GM19324 (cell line): ENCODE measurements at regions not wholly inside any gene's neighbourhood (a gene's known extent, or its start where the extent isn't known, plus 50 kb on each side); places are given as distances from the start of the nearest gene placed in this dataset.

Experiments used
- ATAC-seq: cut with Tn5 transposase; IDR thresholded peaks from one replicate; pipeline ENCODE4 v1.9.1; 2021; ENCODE audit warnings: mild to moderate bottlenecking, moderate library complexity; ENCODE audit not compliant: unreplicated experiment, low FRiP score

DNA sequence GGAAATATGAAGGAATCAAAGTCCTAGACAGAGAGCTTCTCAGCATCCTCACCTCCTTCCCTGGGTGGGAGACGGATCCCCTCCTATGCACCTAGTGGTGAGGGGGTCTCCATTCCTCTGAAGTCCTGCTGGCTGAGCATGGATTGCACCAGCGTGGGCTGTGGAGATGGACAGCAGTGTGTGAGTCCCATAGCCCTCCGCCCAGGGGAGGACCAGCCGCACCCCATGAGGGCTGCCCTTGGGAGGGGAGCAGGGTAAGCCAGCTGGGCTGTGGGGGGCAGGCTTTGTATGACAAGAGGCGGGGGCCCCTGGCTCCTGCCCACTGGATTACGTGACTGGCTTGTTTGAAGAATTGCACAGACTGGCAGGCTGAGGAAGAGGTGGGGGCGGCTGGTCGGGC lies 768.2 kb downstream of the GALR1 start:
- ATAC-seq = no peak

- ATAC-seq = no peak
These were observed 771.5 kb downstream of the GALR1 start for GRCh38 chr18:78021196-78021595.

DNA sequence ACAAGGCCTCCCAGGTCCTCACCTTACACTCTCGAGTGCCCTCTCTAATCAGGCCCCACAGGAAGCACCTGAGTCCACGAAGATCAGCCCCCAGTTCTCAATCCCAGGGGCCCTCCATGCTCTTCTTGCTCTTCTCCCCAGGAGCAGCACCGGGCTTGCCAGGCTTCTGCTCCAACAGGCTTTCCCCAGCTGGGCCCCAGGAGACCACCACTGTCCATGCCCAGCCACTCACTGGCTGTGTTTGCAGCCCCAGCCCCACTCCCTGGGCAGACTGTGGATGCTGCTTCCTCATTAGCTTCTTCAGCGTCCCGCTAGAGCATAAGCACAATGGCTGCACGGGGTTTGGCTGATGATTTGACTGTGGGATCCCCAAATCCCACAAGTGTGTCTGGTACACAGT lies 781.9 kb downstream of the GALR1 start:
- no peak for ATAC-seq

DNA sequence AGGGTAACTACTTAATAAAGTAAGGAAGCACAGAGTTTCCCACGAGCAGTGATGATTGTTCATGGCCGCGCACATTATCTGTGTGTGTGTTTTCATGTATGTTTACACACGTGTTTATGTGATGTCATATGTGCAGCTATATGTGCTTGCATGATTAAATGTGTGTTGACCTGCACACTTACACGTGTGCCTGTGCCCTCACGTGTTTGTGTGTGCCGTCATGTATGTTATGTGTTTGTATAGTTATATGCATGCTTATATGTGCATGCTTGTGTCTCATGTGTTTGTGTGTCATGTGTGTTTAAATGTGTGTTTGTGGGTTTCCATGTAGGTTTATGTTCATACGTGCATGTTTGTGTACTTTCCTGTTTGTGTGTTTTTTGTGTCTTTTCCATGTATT lies 782.3 kb downstream of the GALR1 start:
- no peak for ATAC-seq

DNA sequence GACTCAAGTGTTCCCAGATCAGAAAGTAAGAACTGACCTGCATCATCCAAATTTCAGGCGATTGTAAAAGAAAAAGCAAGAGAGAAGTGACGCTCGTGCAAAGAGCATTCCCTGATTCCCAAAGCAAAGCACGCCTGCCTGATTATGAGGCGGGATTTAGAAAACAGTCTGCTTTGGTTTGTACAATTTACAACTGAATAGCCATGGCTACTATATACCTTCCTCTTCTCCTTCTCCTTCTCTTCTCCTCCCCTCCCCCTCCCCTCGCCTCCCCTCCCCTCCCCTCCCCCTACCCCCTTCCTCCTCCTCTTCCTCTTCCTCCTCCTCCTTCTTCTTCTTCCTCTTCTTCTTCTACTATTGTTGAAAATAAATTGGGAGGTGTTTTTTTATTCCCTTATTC lies 782.9 kb downstream of the GALR1 start:
- ATAC-seq = no peak

DNA sequence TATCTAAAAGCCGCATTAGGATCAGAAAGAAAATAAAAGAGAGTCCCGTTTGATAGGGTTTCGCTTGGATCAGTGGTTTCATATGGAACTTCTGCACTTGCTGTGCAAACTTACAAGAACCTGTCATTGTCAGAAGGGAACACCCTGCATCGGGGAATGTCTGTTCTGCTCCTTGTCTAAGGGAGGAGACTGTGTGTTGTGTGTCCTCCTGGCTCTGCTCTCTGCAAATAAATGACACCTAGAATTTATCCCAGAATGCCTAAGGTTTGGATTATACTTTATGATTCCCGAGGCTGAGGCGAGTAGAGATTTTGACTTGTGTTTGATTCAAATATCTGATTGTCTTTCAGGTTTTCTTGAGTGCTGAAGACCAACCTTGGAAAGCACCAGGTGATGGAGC lies 785.1 kb downstream of the GALR1 start:
- no peak for ATAC-seq

DNA sequence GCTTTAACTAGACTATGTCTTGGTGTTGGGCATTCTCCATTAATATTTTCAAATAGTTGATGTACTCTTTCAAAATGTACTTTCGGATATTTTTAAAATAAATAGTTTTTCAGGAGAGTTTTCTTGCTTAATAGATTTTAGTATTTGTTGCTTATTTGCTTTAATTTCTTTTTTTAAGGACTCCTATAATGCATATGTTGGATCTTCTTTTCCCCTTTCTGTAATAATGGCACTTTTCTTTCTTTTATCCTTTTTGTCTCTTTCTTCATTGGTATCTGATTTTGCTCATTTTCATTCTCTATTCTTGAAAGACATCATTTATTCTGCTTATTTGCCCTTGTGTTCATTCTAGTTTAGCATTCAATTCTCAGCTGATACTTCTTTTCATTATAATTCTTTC lies 791.6 kb downstream of the GALR1 start:
- no peak for ATAC-seq

DNA sequence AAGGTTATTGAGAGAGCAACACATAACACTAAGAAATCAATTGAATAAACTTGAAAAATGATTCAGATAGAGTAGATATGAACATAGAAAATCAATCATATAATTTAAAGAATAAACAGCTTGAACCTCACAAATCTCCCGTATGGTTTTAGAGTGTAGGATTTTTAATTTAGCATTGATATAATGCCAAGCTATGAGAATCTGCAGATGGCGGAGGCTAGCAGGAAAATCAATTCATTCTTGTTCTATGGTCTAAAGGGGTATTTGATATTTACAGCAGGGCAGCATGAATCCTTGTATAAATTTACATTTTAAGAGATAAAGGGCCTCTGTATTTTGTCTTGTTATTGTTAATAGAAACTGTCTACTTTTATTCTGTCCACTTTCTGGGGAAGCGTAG lies 797.0 kb downstream of the GALR1 start:
- ATAC-seq = no peak

DNA sequence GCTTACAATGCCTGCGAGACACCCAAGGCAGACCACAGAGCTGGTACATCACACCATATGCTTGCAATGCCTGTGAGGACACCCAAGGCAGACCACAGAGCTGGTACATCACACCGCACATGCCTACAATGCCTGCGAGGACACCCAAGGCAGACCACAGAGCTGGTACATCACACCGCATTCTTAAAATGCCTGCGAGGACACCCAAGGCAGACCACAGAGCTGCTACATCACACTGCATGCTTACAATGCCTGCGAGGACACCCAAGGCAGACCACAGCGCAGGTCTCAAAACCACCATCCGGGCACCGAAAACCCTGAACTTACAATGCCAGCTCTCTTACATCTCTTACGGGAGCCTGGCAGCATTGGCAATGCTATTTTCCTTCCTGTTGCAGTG lies 799.6 kb downstream of the GALR1 start:
- no peak for ATAC-seq

- ATAC-seq = no peak
These were observed 805.2 kb downstream of the GALR1 start for GRCh38 chr18:78054801-78055200.

DNA sequence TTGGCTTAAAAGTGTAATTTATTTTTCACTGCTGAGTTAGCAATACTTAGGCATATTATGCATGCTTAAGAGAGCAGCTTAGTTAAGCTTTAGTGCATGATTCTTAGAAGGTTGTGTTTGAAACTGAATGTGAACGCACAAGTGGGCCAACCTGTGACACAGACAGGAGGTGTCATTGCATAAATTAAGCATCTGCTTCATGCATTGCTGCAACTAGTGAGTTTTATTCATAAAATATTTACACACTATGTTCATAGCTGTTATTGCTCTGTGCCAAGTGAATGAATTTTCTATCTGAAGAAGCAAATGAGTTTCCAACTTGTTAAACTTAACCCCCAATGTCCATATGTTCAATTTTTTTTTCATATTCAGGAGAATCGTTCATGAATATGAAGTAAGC lies 806.4 kb downstream of the GALR1 start:
- no peak for ATAC-seq

- no peak for ATAC-seq
These were observed 820.4 kb downstream of the GALR1 start for GRCh38 chr18:78069784-78070664.

- ATAC-seq = no peak
These were observed 821.6 kb downstream of the GALR1 start for GRCh38 chr18:78071166-78071710.

DNA sequence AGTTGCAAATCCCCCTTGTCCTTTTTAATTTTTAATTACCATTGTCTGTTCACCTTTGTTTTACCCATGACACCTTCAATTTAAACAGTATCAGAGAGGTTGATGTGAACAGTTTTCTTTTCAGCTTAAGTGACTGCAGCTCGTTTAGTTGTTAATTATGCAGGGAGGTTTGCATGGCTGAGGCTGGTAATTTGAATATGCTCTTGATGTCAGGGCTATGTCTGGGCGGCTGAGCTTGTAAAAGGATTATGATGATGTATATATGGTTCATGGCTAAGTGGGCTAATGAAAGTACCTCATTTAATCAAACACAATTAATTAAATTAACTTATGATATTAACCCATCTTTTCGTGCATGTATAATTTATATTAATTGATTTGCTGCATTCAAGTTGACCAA lies 822.1 kb downstream of the GALR1 start:
- no peak for ATAC-seq

DNA sequence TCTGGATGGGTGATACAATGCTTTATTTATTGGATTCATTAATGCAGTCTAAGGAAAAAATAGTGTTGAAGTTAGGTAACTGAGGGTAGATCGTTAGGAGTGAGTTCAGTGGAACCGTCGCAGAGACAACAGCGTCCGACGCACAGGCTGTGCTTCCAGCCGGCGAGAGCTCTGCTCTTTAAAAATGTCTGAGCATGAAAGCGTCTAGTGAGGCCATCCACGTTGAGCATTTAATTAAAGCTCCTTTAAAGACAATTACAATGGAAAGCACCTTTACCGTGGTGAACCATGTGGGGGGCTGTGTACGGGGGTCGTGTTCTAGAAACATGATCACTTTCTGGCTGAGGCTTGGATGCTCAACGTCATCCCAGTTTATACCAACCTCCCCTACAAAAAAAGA lies 822.7 kb downstream of the GALR1 start:
- ATAC-seq = no peak

DNA sequence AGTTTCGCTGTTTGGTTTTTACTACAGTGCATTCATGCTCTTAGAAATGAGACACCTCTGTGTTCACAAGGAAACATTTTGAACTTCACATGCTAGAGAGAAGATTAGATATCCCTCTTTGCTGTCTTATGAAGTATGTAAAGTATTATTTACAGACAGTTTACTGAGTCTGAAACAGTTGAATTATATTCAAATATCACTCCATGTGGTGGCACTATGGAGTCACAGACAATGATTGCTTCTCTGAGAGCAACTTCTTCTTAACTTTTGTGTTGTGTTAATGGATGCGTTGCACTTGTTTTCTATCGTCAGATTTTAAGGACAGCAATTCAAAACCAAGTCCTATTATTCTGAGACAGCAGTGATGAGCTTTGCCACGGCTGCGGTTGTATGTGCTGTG lies 823.6 kb downstream of the GALR1 start:
- no peak for ATAC-seq

GRCh38 chr18:78074400-78075020 lies 824.9 kb downstream of the GALR1 start:
- no peak for ATAC-seq

- no peak for ATAC-seq
These were observed 830.4 kb downstream of the GALR1 start for GRCh38 chr18:78080081-78080480.

DNA sequence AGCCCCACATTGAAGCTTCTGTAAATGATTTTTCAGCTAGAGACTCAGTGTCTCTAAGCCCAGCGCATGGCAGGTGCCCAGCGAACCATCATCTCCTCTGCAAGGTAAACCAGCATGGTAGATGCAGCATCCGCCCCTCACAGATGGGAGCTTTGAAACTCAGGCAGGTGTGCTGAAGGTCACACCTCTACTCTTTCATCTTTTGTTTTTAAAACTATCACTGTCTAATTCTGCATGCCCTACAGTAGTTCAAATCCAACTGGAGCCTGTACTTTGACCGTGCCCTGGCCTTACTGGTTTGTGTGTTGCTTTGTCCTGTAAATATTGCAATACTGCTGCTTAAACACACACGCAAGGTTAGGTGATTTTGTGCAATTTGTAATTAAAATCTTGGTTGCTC lies 831.1 kb downstream of the GALR1 start:
- ATAC-seq = no peak

DNA sequence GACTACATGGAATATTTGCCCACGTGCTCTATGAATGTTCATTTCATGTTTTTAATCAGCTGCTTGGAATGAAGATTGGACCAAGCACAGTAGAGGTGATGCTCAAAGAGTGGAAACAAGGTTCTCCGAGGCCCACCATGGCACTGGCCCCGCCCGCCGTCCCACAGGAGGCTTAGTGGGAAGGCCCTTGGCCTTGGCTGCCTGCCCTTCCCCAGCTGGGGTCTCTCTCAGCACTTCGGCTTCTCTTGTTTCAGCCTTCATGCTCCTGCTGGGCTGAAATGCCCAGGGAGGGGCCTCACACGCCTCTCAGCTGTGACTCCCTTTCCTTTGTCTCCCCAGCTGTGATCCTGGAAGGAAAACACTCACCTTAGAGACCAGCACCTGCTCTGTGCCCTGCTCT lies 833.2 kb downstream of the GALR1 start:
- no peak for ATAC-seq

- ATAC-seq = no peak
These were observed 835.9 kb downstream of the GALR1 start for GRCh38 chr18:78085241-78086185.
